ENCODE measurements at regions not wholly inside any gene's neighbourhood (a gene's known extent, or its start where the extent isn't known, plus 50 kb on each side); places are given as distances from the start of the nearest gene placed in this dataset.
"Not testable (repeated sequence)": the region's sequence is repeated elsewhere in the genome, so short reads cannot be mapped to it uniquely, and the experiment has no call there.

DNA sequence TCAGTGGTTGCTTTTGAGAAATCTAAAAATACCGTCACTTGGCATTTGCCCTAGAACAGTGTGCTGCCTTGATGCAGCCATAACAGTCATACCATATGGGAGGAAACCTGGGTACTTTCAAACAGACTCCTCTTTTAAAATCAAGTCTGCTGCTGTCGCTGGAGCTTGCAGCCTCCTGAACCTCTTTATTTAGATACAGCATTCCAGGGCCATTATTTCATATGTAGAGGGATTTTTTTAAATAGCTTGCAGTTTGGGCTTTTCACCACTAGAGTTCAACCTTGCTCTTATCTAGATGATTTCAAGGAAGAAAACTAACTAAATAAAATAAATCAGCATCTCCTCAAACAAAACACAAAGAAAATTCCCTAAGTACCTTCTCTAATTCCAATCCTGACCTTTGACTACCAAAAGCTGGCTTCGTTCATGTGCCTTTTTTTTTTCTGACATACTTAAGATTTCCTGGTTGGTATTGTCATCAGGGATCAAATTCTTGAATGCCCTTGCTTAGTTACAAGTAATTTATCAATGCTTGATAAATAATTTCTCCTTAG, 111.6 kb downstream of the KBTBD8 start:
- Mint-ChIP-seq H3K27me3 (peaks cover 5% of the 10 kb centered on the region), H3K9me3 (no peaks in the 10 kb centered on the region), H3K36me3 (ENCODE audit: low read depth) (no peaks in the 10 kb centered on the region), H3K27ac (no peak overlapping the region), H3K4me3 (no peak overlapping the region), H3K4me1 (ENCODE audit: low read depth) (peaks cover 4% of the 10 kb centered on the region)
- DNase-seq = no peak

DNA sequence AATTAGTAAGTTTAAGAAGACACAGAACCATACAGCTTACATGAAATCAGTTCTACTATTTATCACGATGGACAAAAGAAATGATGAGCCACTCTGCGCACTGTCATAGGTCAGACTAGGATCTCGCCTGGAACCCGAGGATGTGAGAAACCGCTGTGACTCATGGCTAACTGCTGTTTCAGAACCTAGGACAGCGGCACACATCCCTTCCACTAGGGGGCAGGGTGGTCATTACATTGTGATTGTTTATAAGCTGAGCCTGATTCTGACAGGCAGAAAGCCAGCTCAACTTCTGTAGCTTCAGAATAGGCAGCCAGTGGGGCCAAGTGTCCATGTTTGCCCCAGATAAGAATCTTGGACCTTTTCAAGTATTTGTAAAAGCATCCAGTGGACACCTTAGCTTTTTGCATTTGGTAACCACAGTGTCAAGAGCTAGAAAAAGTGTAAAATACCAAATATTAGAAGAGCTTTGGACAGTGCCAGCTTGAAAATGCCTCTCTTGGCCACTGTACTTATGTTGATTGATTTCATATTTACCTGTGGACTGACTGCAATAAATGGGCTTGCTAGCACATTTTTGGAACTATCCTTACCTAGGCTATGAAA, 115.8 kb downstream of the KBTBD8 start:
- Mint-ChIP-seq H3K9me3 (no peaks in the 10 kb centered on the region), H3K36me3 (ENCODE audit: low read depth) (no peaks in the 10 kb centered on the region), H3K27ac (no peak overlapping the region), H3K4me3 (no peak overlapping the region), H3K4me1 (ENCODE audit: low read depth) (peaks cover 4% of the 10 kb centered on the region), H3K27me3 (peaks cover 24% of the 10 kb centered on the region)
- peak; percentile 85 for DNase-seq

DNA sequence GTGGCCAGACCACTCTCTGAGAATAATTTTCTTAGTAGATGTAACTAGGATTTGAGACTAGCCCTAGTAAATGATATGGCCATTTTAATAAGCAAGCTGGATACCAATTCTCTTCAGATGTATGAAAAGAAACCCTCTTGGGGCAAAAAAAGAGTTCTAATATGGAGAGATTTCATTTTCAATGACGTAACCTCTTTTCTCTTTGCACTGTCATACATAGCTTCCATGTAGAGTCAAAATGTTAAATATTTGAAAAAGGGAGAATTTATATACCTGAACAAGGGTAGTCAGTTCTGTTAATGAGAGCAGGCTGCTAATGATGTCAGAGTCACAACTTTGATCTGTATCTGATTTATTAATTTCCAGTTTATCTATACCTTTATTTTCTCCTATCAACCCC, 120.0 kb downstream of the KBTBD8 start:
- Mint-ChIP-seq H3K27me3 (peaks cover 37% of the 10 kb centered on the region), H3K4me1 (ENCODE audit: low read depth) (peaks cover 4% of the 10 kb centered on the region)

DNA sequence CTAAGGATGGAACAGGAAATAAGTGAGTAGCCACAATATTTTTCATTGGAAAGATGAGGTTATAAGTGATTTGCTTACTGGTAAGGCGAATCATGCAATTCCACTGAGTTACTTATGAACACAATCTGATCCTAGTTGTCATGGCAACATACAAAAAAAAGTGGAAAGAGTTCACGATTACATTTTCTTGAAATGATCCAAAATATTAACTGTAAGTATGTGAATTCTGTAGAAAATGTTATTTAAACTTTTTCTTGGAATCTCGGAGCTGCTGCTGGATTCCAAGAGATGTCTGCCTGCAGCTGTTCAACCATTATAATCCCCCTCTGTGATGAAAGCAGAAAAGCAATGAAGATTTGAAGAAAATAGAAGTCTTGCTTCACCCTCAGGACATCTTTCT, 120.5 kb downstream of the KBTBD8 start:
- Mint-ChIP-seq H3K27me3 (peaks cover 38% of the 10 kb centered on the region), H3K4me3 (no peak overlapping the region), H3K36me3 (ENCODE audit: low read depth) (no peaks in the 10 kb centered on the region), H3K4me1 (ENCODE audit: low read depth) (peaks cover 2% of the 10 kb centered on the region), H3K27ac (no peak overlapping the region), H3K9me3 (no peaks in the 10 kb centered on the region)
- no peak for DNase-seq

More for the DNA sequence above, 120.0 kb downstream of the KBTBD8 start:
- Mint-ChIP-seq H3K4me3 (no peak overlapping the region), H3K36me3 (ENCODE audit: low read depth) (no peaks in the 10 kb centered on the region), H3K27ac (no peak overlapping the region), H3K9me3 (no peaks in the 10 kb centered on the region)
- DNase-seq = no peak

DNA sequence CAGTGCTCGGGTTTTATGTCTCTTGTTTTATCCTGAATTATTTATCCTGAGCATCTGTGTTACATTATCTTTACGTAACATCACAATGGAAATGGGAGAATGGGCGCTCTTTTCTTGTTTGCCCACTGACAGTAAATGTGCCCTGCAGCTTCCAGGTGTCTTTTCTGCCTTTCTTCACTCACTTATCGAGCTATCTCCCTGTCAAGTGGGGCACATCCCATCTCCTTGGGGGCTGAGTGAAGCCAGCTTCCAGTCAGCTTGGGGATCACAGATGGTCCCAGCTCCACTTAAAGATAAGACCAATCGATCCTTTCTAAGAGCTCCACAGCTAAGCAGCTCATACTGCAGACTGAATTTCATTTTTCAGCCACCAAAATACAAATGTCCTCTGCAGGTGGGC, 125.8 kb downstream of the KBTBD8 start:
- Mint-ChIP-seq H3K27ac (no peak overlapping the region), H3K4me1 (ENCODE audit: low read depth) (no peaks in the 10 kb centered on the region), H3K27me3 (peaks cover 37% of the 10 kb centered on the region), H3K36me3 (ENCODE audit: low read depth) (no peaks in the 10 kb centered on the region), H3K4me3 (no peak overlapping the region), H3K9me3 (no peaks in the 10 kb centered on the region)
- no peak for DNase-seq

DNA sequence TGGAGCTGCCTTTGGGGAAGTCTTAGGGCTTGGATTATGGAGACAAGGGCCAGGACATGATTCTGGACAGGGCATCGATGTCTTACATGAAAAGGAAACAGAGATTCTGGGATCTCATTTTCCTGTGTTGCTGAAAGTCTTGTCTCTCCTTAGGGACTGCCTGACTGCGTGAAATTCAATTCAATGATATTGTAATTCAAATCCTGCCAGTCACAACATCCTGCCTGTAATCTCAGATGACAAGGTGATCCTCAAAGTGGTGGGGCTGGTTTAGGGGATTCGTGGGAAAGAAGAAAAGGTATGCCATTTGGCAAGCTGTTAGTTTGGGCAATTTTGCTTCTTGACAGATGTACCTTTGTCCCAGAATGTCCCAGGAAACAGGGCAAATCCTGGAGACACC, 129.1 kb downstream of the KBTBD8 start:
- Mint-ChIP-seq H3K36me3 (ENCODE audit: low read depth) (no peaks in the 10 kb centered on the region), H3K27ac (no peak overlapping the region), H3K4me3 (no peak overlapping the region), H3K27me3 (peaks cover 39% of the 10 kb centered on the region), H3K9me3 (no peaks in the 10 kb centered on the region), H3K4me1 (ENCODE audit: low read depth) (no peaks in the 10 kb centered on the region)
- DNase-seq = no peak

DNA sequence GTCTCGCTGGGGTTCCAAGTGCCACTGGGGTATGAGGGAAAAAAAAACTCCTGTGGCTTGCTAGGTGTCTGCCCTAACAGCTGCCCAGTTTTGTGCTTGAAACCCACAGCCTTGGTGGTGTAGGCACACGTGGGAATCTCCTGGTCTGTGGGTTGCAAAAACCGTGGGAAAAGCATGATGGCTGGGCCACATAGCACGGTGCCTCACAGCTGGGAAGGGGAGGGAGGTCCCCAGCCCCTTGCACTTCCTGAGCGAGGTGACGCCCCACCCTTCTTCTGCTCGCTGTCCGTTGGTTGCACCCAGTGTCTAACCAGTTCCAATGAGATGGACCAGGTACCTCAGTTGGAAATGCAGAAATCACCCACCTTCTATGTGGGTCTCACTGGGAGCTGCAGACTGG, 144.3 kb downstream of the KBTBD8 start:
- H3K9me3 Mint-ChIP-seq = peaks cover 20% of the 10 kb centered on the region
- no peaks in the 10 kb centered on the region for H3K36me3 Mint-ChIP-seq (ENCODE audit: low read depth)
- no peak for DNase-seq
- no peaks in the 10 kb centered on the region for H3K4me1 Mint-ChIP-seq (ENCODE audit: low read depth)
- H3K27ac Mint-ChIP-seq = no peak overlapping the region
- no peak overlapping the region for H3K4me3 Mint-ChIP-seq
- H3K27me3 Mint-ChIP-seq = peaks cover 6% of the 10 kb centered on the region

DNA sequence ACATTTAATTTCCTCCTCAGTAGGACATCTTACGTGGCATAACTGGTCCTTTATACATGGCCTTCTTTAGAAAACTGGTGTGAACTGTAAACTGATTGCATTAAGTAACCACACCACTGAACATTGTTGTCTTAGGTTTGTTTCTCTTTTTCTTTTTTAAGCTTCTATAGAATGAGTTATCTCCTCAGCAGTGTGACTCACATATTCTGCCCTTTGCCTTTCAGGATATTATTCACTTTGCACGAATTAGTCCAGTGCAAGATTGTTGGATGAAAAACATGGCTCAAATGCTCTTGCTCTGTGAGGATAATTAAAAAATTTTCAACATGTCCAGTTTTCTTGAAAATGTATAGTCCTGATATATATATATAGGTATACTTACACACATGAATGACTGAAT, 147.6 kb downstream of the KBTBD8 start:
- DNase-seq = no peak
- no peak overlapping the region for H3K4me3 Mint-ChIP-seq
- peaks cover 3% of the 10 kb centered on the region for H3K9me3 Mint-ChIP-seq
- H3K4me1 Mint-ChIP-seq (ENCODE audit: low read depth) = no peaks in the 10 kb centered on the region
- peaks cover 8% of the 10 kb centered on the region for H3K27me3 Mint-ChIP-seq
- no peak overlapping the region for H3K27ac Mint-ChIP-seq
- no peaks in the 10 kb centered on the region for H3K36me3 Mint-ChIP-seq (ENCODE audit: low read depth)

DNA sequence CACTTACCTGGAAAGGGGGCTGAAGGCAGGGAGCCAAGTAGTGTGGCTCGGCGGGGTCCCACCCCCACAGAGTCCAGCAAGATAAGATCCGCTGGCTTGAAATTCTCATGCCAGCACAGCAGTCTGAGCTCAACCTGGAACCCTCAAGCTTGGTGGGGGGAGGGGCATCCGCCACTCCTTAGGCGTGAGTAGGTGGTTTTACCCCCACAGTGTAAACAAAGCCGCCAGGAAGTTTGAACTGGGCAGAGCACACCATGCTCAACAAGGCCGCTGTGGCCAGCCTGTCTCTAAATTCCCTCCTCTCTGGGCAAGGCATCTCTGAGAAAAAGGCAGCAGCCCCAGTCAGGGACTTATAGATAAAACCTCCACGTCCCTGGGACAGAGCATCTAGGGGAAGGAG, 156.3 kb downstream of the KBTBD8 start:
- DNase-seq = no peak
- peaks cover 11% of the 10 kb centered on the region for H3K9me3 Mint-ChIP-seq
- no peak overlapping the region for H3K27ac Mint-ChIP-seq
- H3K4me1 Mint-ChIP-seq (ENCODE audit: low read depth) = no peaks in the 10 kb centered on the region
- H3K27me3 Mint-ChIP-seq = no peaks in the 10 kb centered on the region
- H3K4me3 Mint-ChIP-seq = no peak overlapping the region
- H3K36me3 Mint-ChIP-seq (ENCODE audit: low read depth) = no peaks in the 10 kb centered on the region

DNA sequence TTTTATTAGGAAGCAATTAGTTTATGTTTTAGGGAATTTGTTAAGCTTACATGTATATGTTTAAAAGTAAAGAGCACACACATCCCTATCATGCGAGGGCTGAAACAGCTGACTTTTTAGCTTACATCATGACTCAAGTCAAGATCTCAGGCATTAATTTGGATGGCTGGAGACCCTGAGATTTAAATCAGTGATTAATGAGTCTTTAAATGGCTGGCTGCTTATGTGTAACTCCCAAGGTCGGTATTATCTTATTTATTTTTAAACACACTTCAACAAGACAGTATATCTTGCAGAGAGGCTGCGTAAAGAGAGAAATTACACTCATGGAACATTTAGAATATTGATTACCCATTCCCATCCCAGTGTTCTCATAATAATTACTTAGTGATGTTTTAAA, 169.4 kb downstream of the KBTBD8 start:
- Mint-ChIP-seq H3K4me1 (ENCODE audit: low read depth) (no peaks in the 10 kb centered on the region), H3K27me3 (peaks cover 5% of the 10 kb centered on the region), H3K27ac (no peak overlapping the region), H3K36me3 (ENCODE audit: low read depth) (no peaks in the 10 kb centered on the region), H3K9me3 (no peaks in the 10 kb centered on the region), H3K4me3 (no peak overlapping the region)
- DNase-seq = no peak

DNA sequence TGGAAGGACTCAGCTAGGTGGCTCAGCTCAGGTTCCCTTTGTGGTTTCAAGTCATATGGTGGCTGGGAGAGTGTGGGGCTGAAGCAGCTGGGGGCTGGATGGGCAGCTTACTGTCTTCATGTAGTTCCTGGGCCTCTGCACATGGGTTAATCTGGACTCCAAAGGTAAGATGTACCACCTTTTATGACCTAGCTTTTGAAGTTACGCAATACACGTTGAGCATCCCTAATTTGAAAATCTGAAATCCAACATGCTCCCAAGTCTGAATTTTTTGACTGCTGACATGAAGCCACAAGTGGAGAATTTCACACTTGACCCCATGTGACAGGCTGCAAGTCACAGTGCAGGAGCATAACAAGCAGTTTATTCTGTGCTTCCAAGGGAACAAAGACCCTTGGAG, 173.7 kb downstream of the KBTBD8 start:
- Mint-ChIP-seq H3K9me3 (peaks cover 5% of the 10 kb centered on the region), H3K4me3 (no peak overlapping the region), H3K27ac (no peak overlapping the region), H3K36me3 (ENCODE audit: low read depth) (no peaks in the 10 kb centered on the region), H3K4me1 (ENCODE audit: low read depth) (no peaks in the 10 kb centered on the region), H3K27me3 (peaks cover 2% of the 10 kb centered on the region)
- no peak for DNase-seq

DNA sequence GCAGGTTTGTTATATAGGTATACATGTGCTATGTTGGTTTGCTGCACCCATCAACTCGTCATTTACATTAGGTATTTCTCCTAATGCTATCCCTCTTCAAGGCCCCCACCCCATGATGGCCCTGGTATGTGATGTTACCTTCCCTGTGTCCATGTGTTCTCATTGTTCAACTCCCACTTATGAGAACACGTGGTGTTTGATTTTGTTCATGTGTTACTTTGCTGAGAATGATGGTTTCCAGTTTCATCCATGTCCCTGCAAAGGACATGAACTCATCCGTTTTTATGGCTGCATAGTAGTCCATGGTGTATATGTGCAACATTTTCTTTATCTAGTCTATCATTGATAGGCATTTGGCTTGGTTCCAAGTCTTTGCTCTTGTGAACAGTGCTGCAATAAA, 175.0 kb downstream of the KBTBD8 start:
- not testable (repeated sequence) for H3K27me3 Mint-ChIP-seq; H3K36me3 Mint-ChIP-seq (ENCODE audit: low read depth); H3K4me3 Mint-ChIP-seq; H3K4me1 Mint-ChIP-seq (ENCODE audit: low read depth); H3K27ac Mint-ChIP-seq; DNase-seq
- H3K9me3 Mint-ChIP-seq = peaks cover 10% of the 10 kb centered on the region

DNA sequence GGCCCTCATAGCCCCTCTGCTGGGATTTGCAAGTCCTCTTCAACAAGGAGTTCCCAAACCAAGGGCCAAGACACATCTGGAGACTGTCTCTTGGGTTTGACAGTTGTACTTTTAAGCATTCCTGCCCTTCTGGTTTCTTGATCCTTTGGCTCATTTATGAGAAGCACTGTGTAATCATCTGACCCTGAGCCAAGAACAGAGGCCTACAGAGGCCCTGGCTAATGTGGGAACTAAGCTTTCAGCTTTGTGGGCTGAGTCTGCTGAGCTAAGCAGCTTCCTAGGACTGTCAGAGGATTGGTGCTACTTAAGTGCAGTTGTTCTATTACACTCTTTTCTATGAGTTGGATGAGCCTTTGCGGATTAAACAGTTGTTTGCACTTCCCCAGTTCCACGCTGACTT, 178.3 kb downstream of the KBTBD8 start:
- H3K9me3 Mint-ChIP-seq = peaks cover 10% of the 10 kb centered on the region
- no peak overlapping the region for H3K27ac Mint-ChIP-seq
- H3K36me3 Mint-ChIP-seq (ENCODE audit: low read depth) = no peaks in the 10 kb centered on the region
- H3K4me3 Mint-ChIP-seq = no peak overlapping the region
- H3K4me1 Mint-ChIP-seq (ENCODE audit: low read depth) = no peaks in the 10 kb centered on the region
- H3K27me3 Mint-ChIP-seq = no peaks in the 10 kb centered on the region
- no peak for DNase-seq

DNA sequence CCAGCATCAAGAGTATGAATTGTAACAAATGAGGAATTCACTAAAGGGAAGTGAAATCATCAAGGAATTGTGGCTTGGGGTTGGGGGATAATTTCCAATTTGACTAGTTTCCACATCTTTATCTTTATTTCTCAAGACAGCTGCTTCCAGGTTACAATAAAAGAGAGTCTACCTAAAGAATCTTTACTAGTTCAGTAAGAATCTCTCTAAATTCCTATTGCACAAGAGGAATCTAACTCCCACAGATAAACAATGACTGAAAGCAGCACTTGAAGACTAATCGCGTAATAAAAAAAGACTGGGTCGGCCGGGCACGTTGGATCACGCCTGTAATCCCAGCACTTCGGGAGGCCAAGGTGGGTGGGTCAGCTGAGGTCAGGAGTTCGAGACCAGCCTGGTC, 194.4 kb downstream of the KBTBD8 start:
- Mint-ChIP-seq H3K9me3 (peaks cover under 1% of the 10 kb centered on the region), H3K36me3 (ENCODE audit: low read depth) (no peaks in the 10 kb centered on the region), H3K4me1 (ENCODE audit: low read depth) (no peaks in the 10 kb centered on the region), H3K27me3 (peaks cover 4% of the 10 kb centered on the region), H3K27ac (no peak overlapping the region), H3K4me3 (no peak overlapping the region)
- no peak for DNase-seq

DNA sequence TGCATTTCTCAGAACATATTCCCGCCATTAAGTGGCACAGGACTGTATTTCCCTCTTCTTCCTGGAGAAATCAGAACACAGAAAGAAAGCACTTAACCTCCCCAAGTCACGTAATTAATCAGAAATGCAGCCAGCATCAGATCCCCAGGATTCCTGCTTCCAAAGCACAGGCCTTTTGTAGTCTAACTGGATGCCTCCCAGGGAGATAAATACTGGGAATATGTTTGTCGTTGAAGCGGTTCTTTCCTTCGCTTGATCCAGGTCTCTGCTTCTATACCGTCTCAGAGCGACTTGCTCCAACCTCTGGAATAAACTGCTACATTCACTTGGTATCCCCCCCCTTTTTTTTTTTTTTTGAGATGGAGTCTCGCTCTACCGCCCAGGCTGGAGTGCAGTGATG, 198.6 kb downstream of the KBTBD8 start:
- Mint-ChIP-seq H3K4me1 (ENCODE audit: low read depth) (no peaks in the 10 kb centered on the region), H3K36me3 (ENCODE audit: low read depth) (no peaks in the 10 kb centered on the region), H3K27ac (no peak overlapping the region), H3K4me3 (no peak overlapping the region), H3K9me3 (no peaks in the 10 kb centered on the region), H3K27me3 (no peaks in the 10 kb centered on the region)
- DNase-seq = no peak

DNA sequence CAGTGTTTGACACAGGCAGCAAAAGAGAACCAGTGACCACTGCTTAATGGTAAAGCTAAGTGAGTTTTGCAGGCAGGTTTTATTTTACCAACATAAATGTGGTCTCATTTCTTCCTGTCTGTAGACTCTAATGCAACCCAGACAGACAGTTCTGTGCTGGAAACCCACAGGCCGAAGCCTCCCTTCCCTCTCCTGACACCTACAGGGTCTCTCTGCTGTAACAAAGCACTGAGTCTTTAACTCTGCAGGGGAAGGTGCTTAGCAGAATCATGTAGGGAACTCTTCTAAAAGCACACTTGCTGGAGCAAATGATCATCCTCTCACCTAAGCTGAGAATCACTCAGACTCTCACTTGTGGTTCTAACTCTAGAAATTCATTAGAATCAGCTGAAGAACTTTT, 200.3 kb downstream of the KBTBD8 start:
- Mint-ChIP-seq H3K27ac (no peak overlapping the region), H3K4me1 (ENCODE audit: low read depth) (no peaks in the 10 kb centered on the region), H3K36me3 (ENCODE audit: low read depth) (no peaks in the 10 kb centered on the region), H3K9me3 (no peaks in the 10 kb centered on the region), H3K27me3 (no peaks in the 10 kb centered on the region), H3K4me3 (no peak overlapping the region)
- DNase-seq = no peak

All from activated T-cell treated with anti-CD3 and anti-CD28 coated beads, Interleukin-2, amount 50 U/mL, for 24 hours (primary cell).